GM18909 (cell line): ENCODE measurements at regions not wholly inside any gene's neighbourhood (a gene's known extent, or its start where the extent isn't known, plus 50 kb on each side); places are given as distances from the start of the nearest gene placed in this dataset.

Experiments
- ATAC-seq: cut with Tn5 transposase; IDR thresholded peaks from one replicate; pipeline ENCODE4 v1.9.1; 2021; ENCODE audit warnings: mild to moderate bottlenecking; ENCODE audit not compliant: unreplicated experiment, poor library complexity

- no peak for ATAC-seq
Measured at GRCh38 chr2:10964052-10964790, 52.5 kb downstream of the KCNF1 start.

- ATAC-seq, result no peak
Measured at GRCh38 chr2:10965241-10965843, 53.6 kb downstream of the KCNF1 start.

GRCh38 chr2:10966056-10966455, 54.3 kb downstream of the KCNF1 start:
- ATAC-seq, result no peak

- no peak for ATAC-seq
Measured at GRCh38 chr2:10966741-10967140, 55.0 kb downstream of the KCNF1 start.

GRCh38 chr2:10968176-10968575, 56.4 kb downstream of the KCNF1 start:
- ATAC-seq, result no peak

GRCh38 chr2:10970666-10971065, 58.9 kb downstream of the KCNF1 start:
- no peak for ATAC-seq

- no peak for ATAC-seq
Measured at GRCh38 chr2:10971161-10971887, 59.6 kb downstream of the KCNF1 start.

GRCh38 chr2:10971888-10972260, 60.1 kb downstream of the KCNF1 start:
- ATAC-seq, result no peak

GRCh38 chr2:10972683-10973433, 61.1 kb downstream of the KCNF1 start:
- no peak for ATAC-seq

GRCh38 chr2:10973766-10974165, 62.0 kb downstream of the KCNF1 start:
- no peak for ATAC-seq

GRCh38 chr2:10977003-10977402, 65.3 kb downstream of the KCNF1 start:
- ATAC-seq, result no peak

GRCh38 chr2:10977621-10978020, 65.9 kb downstream of the KCNF1 start:
- ATAC-seq, result no peak

- no peak for ATAC-seq
Measured at GRCh38 chr2:10978090-10978670, 66.4 kb downstream of the KCNF1 start.

- no peak for ATAC-seq
Measured at GRCh38 chr2:10980071-10980470, 68.3 kb downstream of the KCNF1 start.

- ATAC-seq, result no peak
Measured at GRCh38 chr2:10980886-10981425, 69.2 kb downstream of the KCNF1 start.

GRCh38 chr2:10981451-10981850, 69.7 kb downstream of the KCNF1 start:
- no peak for ATAC-seq

GRCh38 chr2:10981941-10982431, 70.3 kb downstream of the KCNF1 start:
- no peak for ATAC-seq

- no peak for ATAC-seq
Measured at GRCh38 chr2:10982931-10983701, 71.4 kb downstream of the KCNF1 start.

GRCh38 chr2:10983711-10984110, 72.0 kb downstream of the KCNF1 start:
- no peak for ATAC-seq
